Stimulated activated CD4-positive, alpha-beta T cell treated with anti-CD3 and anti-CD28 coated beads, TNF-alpha, amount 100 ng/mL, for 24 hours (primary cell): ENCODE measurements at regions not wholly inside any gene's neighbourhood (a gene's known extent, or its start where the extent isn't known, plus 50 kb on each side); places are given as distances from the start of the nearest gene placed in this dataset.
"Not testable (repeated sequence)": the region's sequence is repeated elsewhere in the genome, so short reads cannot be mapped to it uniquely, and the experiment has no call there.

ENCODE experiments used
- DNase-seq, 3 experiments: peaks; one replicate each; pipeline ENCODE4 v3.0.0-alpha.2; 2020; ENCODE audit warnings: low read depth in 3 of 3

GRCh38 chr2:160792837-160793236 is 299.2 kb upstream of the RBMS1 start:
- DNase-seq = no peak

- no peak for DNase-seq
Observed at GRCh38 chr2:160794926-160795325, 301.3 kb upstream of the RBMS1 start.

- DNase-seq = no peak
Observed at GRCh38 chr2:160803881-160804280, 310.3 kb upstream of the RBMS1 start.

DNA sequence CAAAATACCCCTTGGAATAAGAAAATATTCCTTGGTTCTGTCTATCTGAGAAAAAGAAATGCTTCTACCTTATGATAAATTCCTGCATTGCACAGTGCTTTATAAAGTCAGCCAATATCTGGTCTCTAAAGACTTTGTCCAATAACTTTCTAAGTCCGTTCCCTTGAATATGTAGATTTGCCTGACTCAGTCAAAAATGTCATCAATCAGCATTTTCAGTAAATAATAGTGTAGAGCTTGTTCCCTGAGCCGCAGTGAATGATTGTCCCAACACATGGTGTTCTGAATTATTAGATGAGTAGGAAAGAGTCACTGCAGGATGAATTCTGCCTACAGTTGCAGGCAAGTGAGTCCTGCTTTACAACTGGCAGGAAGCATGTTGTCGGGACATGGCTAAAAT is 316.8 kb upstream of the RBMS1 start:
- no peak for DNase-seq

DNA sequence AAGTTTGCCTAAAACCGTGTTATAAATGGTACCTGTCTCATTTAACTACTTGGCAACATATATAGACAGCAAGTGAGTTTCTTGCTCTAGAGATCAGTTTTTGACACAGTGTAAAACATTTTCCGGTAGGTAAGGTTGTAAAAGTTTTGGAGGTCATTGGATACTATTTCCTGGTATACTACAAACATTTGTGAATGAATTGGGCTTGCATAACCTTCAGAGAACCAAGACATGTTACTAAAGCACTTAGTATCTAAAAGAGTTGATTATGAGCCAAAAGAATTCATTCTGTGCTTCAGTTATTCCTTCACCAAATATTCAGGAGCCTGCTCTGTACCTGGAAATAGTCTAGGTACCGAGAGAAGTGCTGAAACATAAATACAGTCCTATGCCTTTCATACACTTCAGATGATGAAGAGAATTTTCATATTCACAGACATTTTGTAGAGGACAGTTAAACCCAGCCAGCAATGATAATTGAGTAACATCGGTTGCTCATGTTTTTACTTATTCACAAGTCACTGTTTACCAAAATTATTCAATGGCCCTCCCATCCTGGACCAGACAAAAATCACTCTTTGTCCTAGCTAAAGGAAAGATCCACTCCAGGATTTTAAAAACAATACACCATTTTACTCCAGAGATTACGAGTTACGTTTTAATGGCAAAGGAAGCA is 319.4 kb upstream of the RBMS1 start:
- DNase-seq = no peak

DNA sequence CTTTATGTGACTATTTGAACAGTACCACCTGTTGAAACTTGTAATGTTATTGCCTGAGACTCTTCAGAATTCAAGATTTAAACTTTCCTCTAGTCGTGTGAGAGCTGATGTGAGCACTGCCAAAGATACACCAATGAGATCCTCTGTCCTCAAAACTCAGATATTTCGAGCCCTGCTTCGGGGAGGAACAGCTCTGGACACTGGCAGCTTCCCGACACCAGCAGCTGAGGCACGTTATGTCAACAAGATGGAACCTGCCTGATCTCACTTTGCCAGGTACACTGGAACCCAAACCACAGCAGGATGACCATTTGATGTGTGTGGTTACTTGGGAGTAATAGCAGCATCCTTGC is 319.9 kb upstream of the RBMS1 start:
- DNase-seq = no peak

DNA sequence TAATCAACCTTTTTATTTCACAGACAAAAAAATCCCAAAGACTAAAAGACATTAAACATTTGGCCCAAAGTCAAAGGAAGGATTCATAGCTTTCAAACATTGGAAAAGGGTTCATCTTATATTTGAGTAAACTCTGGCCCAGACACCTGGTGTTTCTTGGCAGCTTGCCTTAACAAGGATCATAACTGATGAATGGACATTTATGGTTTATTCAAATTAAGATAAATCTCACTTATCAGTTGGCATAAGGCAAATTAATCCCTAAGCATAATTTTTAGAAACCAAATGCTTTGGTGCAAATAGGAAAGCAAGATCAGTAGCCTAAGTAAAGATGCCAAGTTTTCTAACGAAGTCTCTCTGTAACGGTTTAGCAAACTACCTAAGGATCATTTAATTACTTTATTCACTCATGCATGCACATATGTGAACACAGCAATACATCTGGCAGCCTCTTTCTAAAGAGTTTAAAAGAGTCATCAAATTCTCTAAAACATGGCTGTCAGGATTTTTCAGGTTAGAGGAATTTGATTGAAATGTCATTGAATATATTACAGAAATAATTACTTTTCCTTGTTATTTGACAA is 323.4 kb upstream of the RBMS1 start:
- DNase-seq = no peak

DNA sequence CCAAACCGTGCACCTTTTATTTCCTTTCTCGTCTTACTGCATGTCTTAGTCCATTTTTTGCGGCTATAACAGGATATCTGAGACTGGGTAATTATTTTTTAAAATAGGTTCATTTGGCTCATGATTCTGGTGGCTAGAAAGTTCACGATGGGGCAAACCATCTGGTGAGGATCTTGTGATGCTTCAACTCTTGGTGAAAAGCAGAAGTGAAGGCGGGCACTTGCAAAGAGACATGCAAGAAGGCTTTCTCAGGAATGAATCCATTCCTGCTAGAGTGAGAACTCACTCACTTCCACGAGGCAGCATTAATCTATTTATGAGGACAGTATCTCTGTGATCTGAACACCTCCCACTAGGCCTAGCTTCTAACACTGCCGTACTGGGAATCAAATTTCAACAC is 327.1 kb upstream of the RBMS1 start:
- no peak for DNase-seq

- no peak for DNase-seq
Observed at GRCh38 chr2:160822006-160822405, 328.4 kb upstream of the RBMS1 start.

DNA sequence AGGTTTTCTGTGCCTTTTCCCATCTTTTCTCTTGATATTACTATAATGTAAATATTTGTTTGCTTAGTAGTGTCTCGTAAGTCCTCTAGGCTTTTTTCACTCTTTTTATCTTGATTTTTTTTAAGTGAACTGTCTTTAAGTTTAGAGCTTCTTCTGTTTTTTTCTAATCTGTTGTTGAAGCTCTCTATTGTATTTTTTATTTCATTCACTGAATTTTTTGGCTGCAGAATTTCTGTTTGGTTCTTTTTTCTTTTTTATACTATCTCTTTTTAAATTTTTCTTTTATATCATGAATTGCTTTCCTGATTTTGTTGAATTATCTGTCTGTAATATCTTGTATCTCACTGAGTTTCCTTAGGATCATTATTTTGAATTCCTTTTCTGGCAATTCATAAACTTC is 331.8 kb upstream of the RBMS1 start:
- no peak for DNase-seq

GRCh38 chr2:160826496-160826895 is 332.9 kb upstream of the RBMS1 start:
- DNase-seq = no peak

DNA sequence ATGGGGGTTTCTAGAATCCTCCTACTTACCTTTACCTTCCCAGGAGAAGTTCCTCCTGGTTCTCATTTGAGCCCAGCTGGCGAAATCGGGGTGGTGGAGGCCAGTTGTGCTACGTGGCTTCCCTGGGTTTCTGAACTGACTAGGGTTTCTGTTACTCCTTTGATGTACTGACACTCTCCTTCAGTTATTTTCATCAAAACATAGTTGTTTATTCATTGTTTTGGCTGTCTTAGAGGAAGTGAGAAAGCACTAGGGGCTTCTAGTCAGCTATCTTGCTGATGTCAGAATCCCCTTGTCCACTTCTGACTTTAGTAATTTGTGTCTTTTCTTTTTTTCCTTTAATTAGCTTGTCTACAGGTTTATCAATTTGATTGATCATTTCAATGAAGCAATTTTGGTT is 332.2 kb upstream of the TANK start:
- no peak for DNase-seq

GRCh38 chr2:160832381-160832780 is 327.8 kb upstream of the TANK start:
- DNase-seq = not testable (repeated sequence)

DNA sequence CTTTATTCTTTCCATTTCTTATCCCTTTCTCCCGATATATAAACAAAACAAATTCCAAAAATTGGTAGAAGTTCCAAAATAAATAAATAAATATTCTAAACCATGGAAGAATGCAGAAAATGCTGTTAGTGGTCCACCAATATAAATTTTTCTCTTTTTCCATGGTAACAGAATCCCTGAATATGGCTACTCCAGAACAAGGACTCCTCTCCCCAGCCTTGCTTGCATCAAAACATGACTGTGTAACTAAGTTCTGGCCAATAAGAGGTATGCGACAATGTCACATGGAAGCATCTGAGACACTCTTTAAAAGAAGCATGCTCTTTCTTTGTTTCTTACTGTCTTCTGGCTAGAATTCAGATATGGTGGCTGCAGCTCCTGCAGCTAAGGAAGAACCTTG is 325.1 kb upstream of the TANK start:
- no peak for DNase-seq

- no peak for DNase-seq
Observed at GRCh38 chr2:160836755-160837154, 323.5 kb upstream of the TANK start.

- no peak for DNase-seq
Observed at GRCh38 chr2:160837416-160837815, 322.8 kb upstream of the TANK start.

- DNase-seq = no peak
Observed at GRCh38 chr2:160838147-160838546, 322.1 kb upstream of the TANK start.

- no peak for DNase-seq
Observed at GRCh38 chr2:160838691-160839090, 321.5 kb upstream of the TANK start.

DNA sequence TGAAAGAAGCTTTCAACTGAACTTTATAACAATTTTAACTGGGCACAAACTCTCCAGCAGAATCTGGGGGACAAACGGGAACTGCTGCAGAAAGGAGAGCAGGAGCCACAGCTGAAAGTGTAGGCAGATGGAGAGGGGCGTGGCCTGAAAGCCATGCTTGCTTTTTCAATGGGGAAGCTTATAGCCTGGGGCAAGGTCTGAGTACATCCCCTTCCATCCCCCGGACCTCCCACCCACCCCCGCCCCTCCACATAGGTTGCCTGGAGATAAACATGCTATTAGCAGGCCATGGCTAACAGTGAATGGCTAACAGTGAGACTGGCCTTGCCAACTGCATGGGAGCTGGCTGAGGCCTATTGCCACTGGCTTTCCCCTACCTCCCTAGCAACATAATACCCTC is 317.9 kb upstream of the TANK start:
- DNase-seq = no peak

DNA sequence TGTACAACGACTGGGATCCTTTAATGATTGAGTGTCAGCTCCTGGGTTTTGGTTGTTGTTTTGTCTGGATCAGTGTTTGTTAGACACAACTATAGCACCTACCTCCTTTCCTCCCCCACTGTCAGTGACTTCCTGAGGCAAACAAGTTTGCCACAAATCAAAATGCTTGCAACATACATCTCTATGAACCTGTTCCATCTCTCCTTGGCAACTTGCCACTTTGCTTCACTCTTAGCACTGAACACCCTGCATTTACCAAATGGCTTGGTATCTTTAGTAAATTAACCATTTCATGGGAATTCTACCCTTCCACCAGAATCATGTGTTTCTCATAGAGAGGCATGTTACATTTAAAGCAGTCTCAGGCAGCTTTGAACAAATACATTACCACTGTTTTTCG is 301.1 kb upstream of the TANK start:
- no peak for DNase-seq

- no peak for DNase-seq
Observed at GRCh38 chr2:160862226-160862625, 298.0 kb upstream of the TANK start.

DNA sequence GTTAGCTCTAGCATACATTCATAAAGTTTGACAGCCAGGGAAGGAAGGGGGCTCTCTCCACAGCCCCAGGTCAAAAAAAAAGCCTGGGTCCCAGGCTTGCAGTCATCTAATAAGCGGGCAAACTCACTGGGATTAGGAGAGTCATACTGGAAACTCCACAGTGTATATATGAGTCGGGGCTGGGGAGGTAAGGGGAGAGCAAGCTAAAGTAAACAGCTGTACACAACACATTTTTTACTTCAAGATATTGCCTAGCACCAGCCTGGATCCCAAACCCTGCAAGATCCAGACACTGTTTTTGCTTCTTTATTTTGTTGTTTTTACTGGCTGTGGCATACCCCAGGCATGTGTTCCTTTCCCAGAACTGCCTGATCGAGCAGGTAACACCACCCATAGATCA is 291.3 kb upstream of the TANK start:
- DNase-seq = no peak

- no peak for DNase-seq
Observed at GRCh38 chr2:160869411-160869810, 290.8 kb upstream of the TANK start.
